GM12875 (cell line): ENCODE measurements at regions not wholly inside any gene's neighbourhood (a gene's known extent, or its start where the extent isn't known, plus 50 kb on each side); places are given as distances from the start of the nearest gene placed in this dataset.

Experiments used
- H3K4me3 ChIP-seq: one replicate; pipeline ENCODE4 v1.5.1; 2011; ENCODE audit warnings: low read depth, low read length, control low read depth
- TF ChIP-seq, protein P1 (sequence below): IDR thresholded peaks from 2 replicates; pipeline ENCODE4 v1.5.1; 2011; ENCODE audit warnings: low read depth, mild to moderate bottlenecking, control low read depth, inconsistent platforms, low read length, moderate library complexity, borderline replicate concordance; ENCODE audit not compliant: insufficient read depth

DNA sequence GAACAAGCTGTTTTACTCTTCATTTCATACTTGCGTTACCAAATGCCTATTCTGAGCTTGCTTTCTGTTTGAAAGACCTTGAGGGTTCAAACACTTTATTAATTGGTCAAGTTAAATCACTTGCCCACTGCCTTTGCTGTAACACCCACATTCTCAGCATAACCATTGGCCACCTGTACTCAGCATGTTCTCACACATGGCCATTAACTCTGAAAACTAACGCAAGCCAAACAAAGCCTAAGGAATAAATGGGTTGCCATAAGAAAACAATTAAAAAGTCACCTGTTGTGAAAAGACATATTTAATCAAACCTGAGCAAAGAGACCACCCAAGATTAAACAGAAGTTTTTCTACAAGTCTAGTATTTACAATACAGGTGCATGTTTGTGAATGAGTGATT is 517.2 kb upstream of the SPRY2 start:
- H3K4me3 ChIP-seq: no peak overlapping the region
- TF ChIP-seq, protein P1, sequence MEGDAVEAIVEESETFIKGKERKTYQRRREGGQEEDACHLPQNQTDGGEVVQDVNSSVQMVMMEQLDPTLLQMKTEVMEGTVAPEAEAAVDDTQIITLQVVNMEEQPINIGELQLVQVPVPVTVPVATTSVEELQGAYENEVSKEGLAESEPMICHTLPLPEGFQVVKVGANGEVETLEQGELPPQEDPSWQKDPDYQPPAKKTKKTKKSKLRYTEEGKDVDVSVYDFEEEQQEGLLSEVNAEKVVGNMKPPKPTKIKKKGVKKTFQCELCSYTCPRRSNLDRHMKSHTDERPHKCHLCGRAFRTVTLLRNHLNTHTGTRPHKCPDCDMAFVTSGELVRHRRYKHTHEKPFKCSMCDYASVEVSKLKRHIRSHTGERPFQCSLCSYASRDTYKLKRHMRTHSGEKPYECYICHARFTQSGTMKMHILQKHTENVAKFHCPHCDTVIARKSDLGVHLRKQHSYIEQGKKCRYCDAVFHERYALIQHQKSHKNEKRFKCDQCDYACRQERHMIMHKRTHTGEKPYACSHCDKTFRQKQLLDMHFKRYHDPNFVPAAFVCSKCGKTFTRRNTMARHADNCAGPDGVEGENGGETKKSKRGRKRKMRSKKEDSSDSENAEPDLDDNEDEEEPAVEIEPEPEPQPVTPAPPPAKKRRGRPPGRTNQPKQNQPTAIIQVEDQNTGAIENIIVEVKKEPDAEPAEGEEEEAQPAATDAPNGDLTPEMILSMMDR: no peak

DNA sequence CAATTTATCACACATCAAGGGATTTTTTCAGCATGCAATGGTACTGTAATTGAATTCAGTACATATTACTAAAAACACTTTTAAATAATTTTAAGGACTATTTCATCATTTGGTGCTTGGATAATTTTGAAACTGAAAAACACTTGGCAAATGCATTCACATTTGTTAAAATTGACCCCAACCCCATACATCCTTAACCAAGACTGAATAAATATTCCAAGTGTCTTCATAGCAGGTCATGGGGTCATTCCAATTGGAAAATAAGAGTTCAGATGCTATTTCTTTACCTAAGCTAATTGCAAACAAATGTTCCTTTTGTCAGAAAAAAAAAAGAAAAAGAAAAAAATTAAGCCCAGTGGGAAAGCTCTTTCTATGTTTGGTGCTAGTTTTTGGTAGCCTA is 516.4 kb upstream of the SPRY2 start:
- TF ChIP-seq, protein P1: no peak
- H3K4me3 ChIP-seq: no peak overlapping the region

DNA sequence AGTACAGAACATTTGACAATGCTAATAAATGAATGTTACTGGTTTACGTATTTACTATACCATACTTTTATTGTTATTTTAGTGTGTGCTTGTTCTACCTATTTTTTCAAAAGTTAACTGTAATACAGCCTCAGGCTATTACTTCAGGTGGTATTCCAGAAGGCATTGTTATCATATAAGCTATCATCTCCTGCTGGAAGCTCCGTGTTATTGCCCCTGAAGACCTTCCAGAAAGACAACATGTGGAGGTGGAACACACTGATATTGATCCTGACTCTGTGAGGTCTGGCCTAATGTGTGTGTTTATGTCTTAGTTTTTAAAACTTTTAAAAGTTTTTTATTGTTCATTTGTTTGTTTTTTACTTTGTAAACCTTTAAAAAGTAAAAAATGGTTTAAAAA is 509.8 kb upstream of the SPRY2 start:
- TF ChIP-seq, protein P1: no peak
- H3K4me3 ChIP-seq: no peak overlapping the region

DNA sequence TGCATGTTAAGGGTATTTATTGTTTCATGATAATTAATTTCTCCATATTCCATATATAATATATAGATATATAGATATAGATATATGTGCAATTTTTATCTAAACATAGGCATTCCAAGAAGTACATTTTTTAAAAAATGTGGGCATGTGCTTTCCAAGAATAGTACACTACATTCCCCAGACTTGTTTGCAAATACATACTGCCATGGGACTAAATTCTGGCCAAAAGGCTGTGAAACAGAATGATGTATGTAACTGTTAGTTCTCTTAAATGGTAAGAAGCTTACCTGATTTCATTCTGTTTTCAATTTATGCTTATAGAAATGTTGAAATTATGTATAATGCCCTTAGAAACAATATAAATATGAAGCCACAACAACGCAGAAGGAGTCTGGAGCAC is 503.2 kb upstream of the SPRY2 start:
- TF ChIP-seq, protein P1: no peak
- H3K4me3 ChIP-seq: no peak overlapping the region

DNA sequence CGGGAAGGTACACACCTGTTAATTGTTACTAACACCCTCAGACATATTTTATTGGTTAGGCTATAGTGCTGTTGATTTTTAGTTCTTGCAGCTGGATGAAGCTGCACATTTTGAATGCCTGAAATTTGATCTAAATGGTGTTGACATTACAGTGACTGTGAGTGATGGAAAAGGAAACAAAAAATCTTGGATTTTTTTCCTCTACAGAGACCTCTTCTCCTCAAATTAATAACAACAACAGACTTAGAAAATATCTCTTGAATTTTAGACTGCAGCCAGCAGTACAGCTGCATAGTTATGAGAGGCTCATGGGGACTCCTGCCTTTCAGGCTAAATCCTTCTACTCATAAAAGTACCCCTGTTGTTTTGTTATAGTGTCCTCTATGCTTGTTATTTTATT is 500.5 kb upstream of the SPRY2 start:
- TF ChIP-seq, protein P1: no peak
- H3K4me3 ChIP-seq: no peak overlapping the region

DNA sequence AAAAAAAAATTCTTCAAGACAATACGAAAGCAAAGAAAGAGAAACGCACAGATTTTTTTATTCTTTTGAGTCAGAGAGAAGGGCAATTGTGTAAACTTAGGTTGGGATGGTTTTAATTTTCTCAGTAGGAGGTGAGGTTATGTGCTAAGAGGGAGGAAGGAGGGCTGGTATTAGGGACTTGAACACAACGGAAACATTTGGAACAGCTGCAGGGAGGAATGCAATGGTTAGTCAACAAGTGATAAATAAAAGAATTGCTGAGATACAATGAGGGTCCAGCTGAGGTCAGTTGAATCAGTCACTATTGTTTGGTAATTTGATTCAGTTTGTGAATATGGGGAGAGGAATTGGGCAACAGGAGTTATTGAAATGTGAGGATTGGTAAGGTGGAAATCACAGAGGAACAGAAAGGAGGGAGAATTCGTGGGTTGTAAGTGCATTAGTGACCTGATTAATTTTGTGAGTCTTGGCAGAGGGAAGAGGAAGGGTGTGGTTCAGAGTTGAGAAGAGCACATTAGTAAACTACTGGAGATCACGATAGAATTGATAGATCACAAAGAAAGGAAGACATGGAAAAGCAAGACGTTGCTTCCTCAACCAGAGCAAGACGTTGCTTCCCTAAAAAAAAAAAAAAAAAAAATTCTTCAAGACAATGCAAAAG is 499.5 kb upstream of the SPRY2 start:
- TF ChIP-seq, protein P1: no peak
- no peak overlapping the region for H3K4me3 ChIP-seq

DNA sequence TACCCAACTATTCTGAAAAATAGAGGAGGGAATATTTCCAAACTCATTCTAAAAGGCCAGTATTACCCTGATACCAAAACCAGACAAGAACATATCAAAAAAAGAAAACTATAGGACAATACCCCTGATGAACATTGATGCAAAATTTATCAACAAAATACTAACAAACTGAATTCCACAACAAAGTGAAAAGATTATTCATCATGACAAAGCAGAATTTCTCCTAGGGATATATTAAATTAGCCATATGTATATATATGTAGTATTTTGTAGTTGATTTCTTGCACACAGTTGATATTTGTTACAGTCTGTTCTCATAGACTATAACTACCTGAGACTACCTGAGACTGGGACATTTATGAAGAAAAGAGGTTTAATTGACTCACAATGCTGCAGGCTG is 495.0 kb upstream of the SPRY2 start:
- no peak overlapping the region for H3K4me3 ChIP-seq
- TF ChIP-seq, protein P1: no peak
